GM04503 (cell line): ENCODE measurements at regions not wholly inside any gene's neighbourhood (a gene's known extent, or its start where the extent isn't known, plus 50 kb on each side); places are given as distances from the start of the nearest gene placed in this dataset.
"Not testable (repeated sequence)": the region's sequence is repeated elsewhere in the genome, so short reads cannot be mapped to it uniquely, and the experiment has no call there.

Experiments
- DNase-seq: peaks from one replicate; pipeline ENCODE4 v3.0.0-alpha.2; 2012; ENCODE audit warnings: low read depth

GRCh38 chr17:71864755-71865154 is 256.1 kb upstream of the SOX9 start:
- DNase-seq = no peak

- no peak for DNase-seq
Observed at GRCh38 chr17:71866095-71866494, 254.7 kb upstream of the SOX9 start.

- no peak for DNase-seq
Observed at GRCh38 chr17:71869293-71869692, 251.5 kb upstream of the SOX9 start.

GRCh38 chr17:71869841-71870545 is 250.8 kb upstream of the SOX9 start:
- DNase-seq = no peak

GRCh38 chr17:71870546-71870862 is 250.3 kb upstream of the SOX9 start:
- DNase-seq = no peak

- no peak for DNase-seq
Observed at GRCh38 chr17:71872843-71873485, 247.9 kb upstream of the SOX9 start.

GRCh38 chr17:71874773-71875172 is 246.0 kb upstream of the SOX9 start:
- DNase-seq = not testable (repeated sequence)

GRCh38 chr17:71878271-71878670 is 242.5 kb upstream of the SOX9 start:
- DNase-seq = no peak

GRCh38 chr17:71878998-71879397 is 241.8 kb upstream of the SOX9 start:
- DNase-seq = no peak

GRCh38 chr17:71881041-71881440 is 239.8 kb upstream of the SOX9 start:
- no peak for DNase-seq

GRCh38 chr17:71881581-71881980 is 239.2 kb upstream of the SOX9 start:
- no peak for DNase-seq

- no peak for DNase-seq
Observed at GRCh38 chr17:71883258-71883657, 237.6 kb upstream of the SOX9 start.

- DNase-seq = no peak
Observed at GRCh38 chr17:71883845-71884244, 237.0 kb upstream of the SOX9 start.

- DNase-seq = no peak
Observed at GRCh38 chr17:71885662-71886061, 235.2 kb upstream of the SOX9 start.

GRCh38 chr17:71899317-71899716 is 221.5 kb upstream of the SOX9 start:
- DNase-seq = no peak

GRCh38 chr17:71900621-71901229 is 220.1 kb upstream of the SOX9 start:
- DNase-seq = no peak

- no peak for DNase-seq
Observed at GRCh38 chr17:71902894-71903506, 217.8 kb upstream of the SOX9 start.

GRCh38 chr17:71905376-71906031 is 215.3 kb upstream of the SOX9 start:
- DNase-seq = no peak

- DNase-seq = no peak
Observed at GRCh38 chr17:71909155-71909554, 211.7 kb upstream of the SOX9 start.

- no peak for DNase-seq
Observed at GRCh38 chr17:71910002-71910401, 210.8 kb upstream of the SOX9 start.

GRCh38 chr17:71914042-71914441 is 206.8 kb upstream of the SOX9 start:
- DNase-seq = no peak

GRCh38 chr17:71914812-71915211 is 206.0 kb upstream of the SOX9 start:
- no peak for DNase-seq

- DNase-seq = no peak
Observed at GRCh38 chr17:71917715-71918114, 203.1 kb upstream of the SOX9 start.
